Left colon (tissue), 2 donors: ENCODE measurements at regions not wholly inside any gene's neighbourhood (a gene's known extent, or its start where the extent isn't known, plus 50 kb on each side); places are given as distances from the start of the nearest gene placed in this dataset.
A peak's percentile ranks its signal among the peaks of the same experiment; 100 is the strongest.

ENCODE experiments used
- ATAC-seq: fragments of 200-7000 bp; cut with Tn5 transposase; one replicate; pipeline ENCODE4 v1.9.1; 2020; ENCODE audit warnings: mild to moderate bottlenecking, moderate library complexity
- DNase-seq, 2 donors: peaks; one replicate each; pipeline ENCODE4 v3.0.0-alpha.2; 2020
- intact Hi-C, 2 donors: fragments of 100-400 bp; cut with DNase I in 1 of 2; cut with micrococcal nuclease in 1 of 2; formaldehyde crosslinking; loops; one replicate each; pipeline versions ENCODE4 v1.11.2 to v1.14.0; 2022; cut with DNase I, micrococcal nuclease
- donor health status: DM: no; HTN: no; CAD: no.
- donor health status: DM: yes; HTN: yes; CAD: no.

GRCh38 chr5:172554562-172554961 is 86.5 kb upstream of the NEURL1B start:
- DNase-seq (peak in 1 of 2 donors; percentile 76), ATAC-seq (no peak)
- intact Hi-C loops = no loop called here

GRCh38 chr5:172553903-172554302 is 87.2 kb upstream of the NEURL1B start:
- DNase-seq = no peak
- no peak for ATAC-seq
- intact Hi-C loops = no loop called here

- DNase-seq (no peak), ATAC-seq (no peak)
- intact Hi-C loops = no loop called here
Observed at GRCh38 chr5:172553167-172553566, 87.9 kb upstream of the NEURL1B start.

- intact Hi-C loops = no loop called here
- no peak for DNase-seq
- no peak for ATAC-seq
Observed at GRCh38 chr5:172550996-172551395, 90.1 kb upstream of the NEURL1B start.

GRCh38 chr5:172550096-172550765 is 90.8 kb upstream of the NEURL1B start:
- intact Hi-C loops = no loop called here
- DNase-seq = no peak
- no peak for ATAC-seq

GRCh38 chr5:172549696-172550095 is 91.4 kb upstream of the NEURL1B start:
- no peak for ATAC-seq
- intact Hi-C loops = no loop called here

GRCh38 chr5:172548981-172549687 is 91.9 kb upstream of the NEURL1B start:
- intact Hi-C loops = no loop called here
- ATAC-seq (no peak), DNase-seq (no peak)

More at GRCh38 chr5:172549696-172550095, 91.4 kb upstream of the NEURL1B start:
- DNase-seq = no peak

- ATAC-seq (peak; percentile 64), DNase-seq (no peak)
- intact Hi-C loops = no loop called here
Observed at GRCh38 chr5:172548311-172548731, 92.7 kb upstream of the NEURL1B start.

- ATAC-seq (no peak), DNase-seq (no peak)
- intact Hi-C loops = no loop called here
Observed at GRCh38 chr5:172546196-172546595, 91.9 kb upstream of the SH3PXD2B start.

- no peak for DNase-seq
Observed at GRCh38 chr5:172545291-172545801, 91.0 kb upstream of the SH3PXD2B start.

GRCh38 chr5:172544371-172545095 is 90.2 kb upstream of the SH3PXD2B start:
- intact Hi-C loops = no loop called here
- no peak for DNase-seq
- ATAC-seq = no peak

More at GRCh38 chr5:172545291-172545801, 91.0 kb upstream of the SH3PXD2B start:
- ATAC-seq = no peak
- intact Hi-C loops = no loop called here

- intact Hi-C loops = no loop called here
- DNase-seq = no peak
- ATAC-seq = no peak
Observed at GRCh38 chr5:172543484-172544298, 89.4 kb upstream of the SH3PXD2B start.

- intact Hi-C loops = no loop called here
- DNase-seq (no peak), ATAC-seq (no peak)
Observed at GRCh38 chr5:172542651-172543131, 88.4 kb upstream of the SH3PXD2B start.

GRCh38 chr5:172541773-172542136 is 87.4 kb upstream of the SH3PXD2B start:
- DNase-seq (no peak), ATAC-seq (no peak)
- intact Hi-C loops = no loop called here

- ATAC-seq (no peak), DNase-seq (no peak)
- intact Hi-C loops = no loop called here
Observed at GRCh38 chr5:172541099-172541772, 86.9 kb upstream of the SH3PXD2B start.

GRCh38 chr5:172540099-172540870 is 86.0 kb upstream of the SH3PXD2B start:
- DNase-seq (no peak), ATAC-seq (no peak)
- intact Hi-C loops = no loop called here

- DNase-seq (no peak), ATAC-seq (no peak)
- intact Hi-C loops = no loop called here
Observed at GRCh38 chr5:172535108-172535445, 80.8 kb upstream of the SH3PXD2B start.
